Peyer's patch (tissue), 4 donors: ENCODE measurements at regions not wholly inside any gene's neighbourhood (a gene's known extent, or its start where the extent isn't known, plus 50 kb on each side); places are given as distances from the start of the nearest gene placed in this dataset.

ENCODE experiments used
- DNase-seq, 3 donors: peaks; one replicate each; pipeline ENCODE4 v3.0.0-alpha.2; 2017 to 2019
- H3K27ac ChIP-seq, 4 donors: fragments of 200-600 bp; sonication (generic); one replicate each; pipeline ENCODE4 v1.5.1; 2016 to 2019
- H3K27me3 ChIP-seq, 2 donors: fragments of 200-600 bp; sonication (generic); one replicate each; pipeline ENCODE4 v1.5.1; 2019
- H3K36me3 ChIP-seq, 3 donors: fragments of 200-600 bp; sonication (generic); one replicate each; pipeline ENCODE4 v1.5.1; 2016 to 2019
- H3K4me1 ChIP-seq, 4 donors: fragments of 200-600 bp; sonication (generic); one replicate each; pipeline ENCODE4 v1.5.1; 2016 to 2019
- H3K4me3 ChIP-seq, 4 donors: fragments of 200-600 bp; sonication (generic); 1 replicate in 3 of 4; 2 replicates in 1 of 4; pipeline ENCODE4 v1.5.1; 2016 to 2019; ENCODE audit warnings: mild to moderate bottlenecking in 1 of 4
- H3K9me3 ChIP-seq, 4 donors: fragments of 200-600 bp; sonication (generic); one replicate each; pipeline ENCODE4 v1.5.1; 2016 to 2019; ENCODE audit warnings: mild to moderate bottlenecking in 1 of 4
- POLR2A ChIP-seq, 2 donors: fragments of 450-650 bp; IDR thresholded peaks; one replicate each; pipeline ENCODE4 v1.5.1; 2017; ENCODE audit warnings: antibody characterized with exemption in 2 of 2, mild to moderate bottlenecking in 2 of 2, moderate library complexity in 2 of 2
- TF ChIP-seq, protein P1 (sequence below), 6 experiments: fragments of 450-650 bp in 4 of 6; fragments of 200-600 bp in 2 of 6; sonication (generic) in 1 of 6; IDR thresholded peaks; one replicate each; pipeline ENCODE4 v1.5.1; 2017 to 2019; ENCODE audit warnings: antibody characterized with exemption in 6 of 6, mild to moderate bottlenecking in 3 of 6, moderate library complexity in 1 of 6

DNA sequence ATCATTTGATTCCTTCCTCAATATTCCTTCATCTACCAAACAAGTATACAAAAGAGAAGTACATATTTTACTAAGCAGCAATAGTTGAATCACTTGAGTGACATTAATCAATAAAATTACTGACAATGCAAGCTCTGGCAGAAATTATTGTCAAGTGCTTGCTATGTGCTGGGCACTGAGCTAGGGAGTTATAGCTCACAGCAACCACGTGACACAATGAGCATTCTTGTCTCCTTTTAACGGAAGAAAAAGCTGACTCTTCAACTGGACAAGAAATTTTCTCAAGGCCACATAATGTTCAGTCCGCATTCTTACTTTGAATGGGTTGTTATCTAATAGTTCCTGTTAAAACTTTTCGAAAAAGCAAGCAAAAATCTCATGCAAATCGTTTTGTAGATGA is 500.1 kb downstream of the PYDC2 start:
- no peak for TF ChIP-seq POLR2A (IDR thresholded peaks at IDR 0.05)
- TF ChIP-seq, protein P1, sequence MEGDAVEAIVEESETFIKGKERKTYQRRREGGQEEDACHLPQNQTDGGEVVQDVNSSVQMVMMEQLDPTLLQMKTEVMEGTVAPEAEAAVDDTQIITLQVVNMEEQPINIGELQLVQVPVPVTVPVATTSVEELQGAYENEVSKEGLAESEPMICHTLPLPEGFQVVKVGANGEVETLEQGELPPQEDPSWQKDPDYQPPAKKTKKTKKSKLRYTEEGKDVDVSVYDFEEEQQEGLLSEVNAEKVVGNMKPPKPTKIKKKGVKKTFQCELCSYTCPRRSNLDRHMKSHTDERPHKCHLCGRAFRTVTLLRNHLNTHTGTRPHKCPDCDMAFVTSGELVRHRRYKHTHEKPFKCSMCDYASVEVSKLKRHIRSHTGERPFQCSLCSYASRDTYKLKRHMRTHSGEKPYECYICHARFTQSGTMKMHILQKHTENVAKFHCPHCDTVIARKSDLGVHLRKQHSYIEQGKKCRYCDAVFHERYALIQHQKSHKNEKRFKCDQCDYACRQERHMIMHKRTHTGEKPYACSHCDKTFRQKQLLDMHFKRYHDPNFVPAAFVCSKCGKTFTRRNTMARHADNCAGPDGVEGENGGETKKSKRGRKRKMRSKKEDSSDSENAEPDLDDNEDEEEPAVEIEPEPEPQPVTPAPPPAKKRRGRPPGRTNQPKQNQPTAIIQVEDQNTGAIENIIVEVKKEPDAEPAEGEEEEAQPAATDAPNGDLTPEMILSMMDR (IDR thresholded peaks at IDR 0.05) = no peak
- no peak overlapping the region for H3K4me3 ChIP-seq
- H3K27me3 ChIP-seq = no peaks in the 10 kb centered on the region
- no peaks in the 10 kb centered on the region for H3K4me1 ChIP-seq
- no peak overlapping the region for H3K27ac ChIP-seq
- no peak for DNase-seq
- H3K36me3 ChIP-seq = no peaks in the 10 kb centered on the region
- no peaks in the 10 kb centered on the region for H3K9me3 ChIP-seq

DNA sequence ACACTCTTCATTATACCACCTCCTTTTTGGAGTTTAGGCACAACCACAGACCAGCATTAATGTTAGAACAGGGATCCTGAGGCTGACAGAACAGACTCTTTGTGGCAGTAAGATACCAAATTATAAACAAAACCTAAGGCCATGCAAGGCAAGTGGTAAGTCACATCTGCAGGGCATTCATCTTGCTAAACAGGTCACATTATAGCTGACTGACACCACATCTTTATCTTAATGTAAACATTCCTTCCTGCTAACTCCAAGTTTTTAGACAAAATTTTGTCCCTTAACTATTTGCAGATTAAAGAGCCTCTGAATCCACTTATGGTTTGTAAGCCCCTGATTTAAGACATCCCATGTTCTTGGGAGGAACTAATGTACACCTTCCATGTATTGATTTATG is 500.6 kb downstream of the PYDC2 start:
- H3K27me3 ChIP-seq = no peaks in the 10 kb centered on the region
- H3K36me3 ChIP-seq = no peaks in the 10 kb centered on the region
- no peak overlapping the region for H3K27ac ChIP-seq

DNA sequence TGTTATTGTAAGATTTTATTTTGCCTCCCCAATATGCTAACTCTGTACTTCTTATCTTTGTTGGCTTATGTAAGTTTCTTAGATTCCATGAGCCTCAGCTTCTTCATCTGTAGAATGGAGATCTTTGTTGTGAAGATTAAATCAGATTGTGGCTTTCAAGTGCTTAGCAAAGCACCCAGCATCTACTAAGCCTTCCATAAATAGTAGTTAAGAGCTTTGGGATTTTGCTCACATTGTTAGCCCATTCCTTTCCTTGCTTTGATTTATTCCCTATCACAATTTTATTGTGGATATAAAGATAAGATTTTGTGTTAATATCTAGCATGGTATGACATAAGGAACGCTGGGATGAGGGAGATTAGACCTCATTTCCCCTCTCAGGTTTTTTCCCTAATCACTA is 501.4 kb downstream of the PYDC2 start:
- Histone ChIP-seq H3K4me3 (no peak overlapping the region), H3K9me3 (no peaks in the 10 kb centered on the region), H3K36me3 (no peaks in the 10 kb centered on the region), H3K27me3 (no peaks in the 10 kb centered on the region), H3K4me1 (no peaks in the 10 kb centered on the region), H3K27ac (no peak overlapping the region)
- TF ChIP-seq POLR2A (IDR thresholded peaks at IDR 0.05) = no peak
- TF ChIP-seq, protein P1 (IDR thresholded peaks at IDR 0.05) = no peak
- DNase-seq = no peak

More for the DNA sequence above, 500.6 kb downstream of the PYDC2 start:
- no peaks in the 10 kb centered on the region for H3K9me3 ChIP-seq
- H3K4me1 ChIP-seq = no peaks in the 10 kb centered on the region
- DNase-seq = no peak
- no peak overlapping the region for H3K4me3 ChIP-seq
- TF ChIP-seq, protein P1 (IDR thresholded peaks at IDR 0.05) = no peak
- TF ChIP-seq POLR2A (IDR thresholded peaks at IDR 0.05) = no peak

DNA sequence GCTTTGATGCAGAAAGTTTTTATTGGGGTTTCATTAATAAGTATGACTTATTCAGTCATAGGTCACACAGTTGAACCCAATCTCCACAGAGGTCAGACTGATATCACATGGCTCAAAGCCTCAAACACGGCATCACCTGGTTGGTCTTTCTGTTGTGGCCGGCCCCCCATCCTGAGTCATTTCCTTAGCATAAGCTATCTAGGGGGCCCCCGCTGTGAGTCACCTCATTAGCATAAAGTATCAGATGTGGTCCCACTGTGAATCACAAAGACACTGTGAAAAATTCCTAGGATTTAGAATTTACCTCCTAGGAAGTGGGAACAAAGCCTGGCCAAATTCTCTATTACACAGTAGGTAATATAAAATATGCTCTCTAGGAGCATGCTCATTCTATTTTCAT is 502.2 kb downstream of the PYDC2 start:
- no peak for DNase-seq
- no peaks in the 10 kb centered on the region for H3K36me3 ChIP-seq
- TF ChIP-seq, protein P1 (IDR thresholded peaks at IDR 0.05) = no peak
- no peak for TF ChIP-seq POLR2A (IDR thresholded peaks at IDR 0.05)
- no peaks in the 10 kb centered on the region for H3K9me3 ChIP-seq
- no peaks in the 10 kb centered on the region for H3K27me3 ChIP-seq
- no peaks in the 10 kb centered on the region for H3K4me1 ChIP-seq
- H3K27ac ChIP-seq = no peak overlapping the region
- H3K4me3 ChIP-seq = no peak overlapping the region

DNA sequence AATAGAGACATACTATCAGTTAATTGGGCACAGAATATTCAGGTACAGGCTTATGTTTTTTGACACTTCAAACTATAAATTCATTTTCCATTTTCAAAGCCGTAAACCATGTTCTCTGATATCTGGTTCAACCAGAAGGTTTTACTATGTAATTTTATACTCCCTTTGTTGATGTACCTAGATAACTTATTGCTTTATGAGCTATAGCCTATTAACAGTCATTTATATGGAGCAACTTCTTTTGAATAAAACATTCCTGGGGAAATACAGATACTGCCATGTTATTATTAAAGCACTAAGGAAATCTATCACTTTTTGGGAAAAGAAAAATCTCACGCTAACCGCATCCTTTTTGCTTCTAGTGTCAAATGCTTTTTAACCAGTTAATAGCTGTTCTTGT is 505.6 kb downstream of the PYDC2 start:
- no peak overlapping the region for H3K4me3 ChIP-seq
- no peak for TF ChIP-seq POLR2A (IDR thresholded peaks at IDR 0.05)
- TF ChIP-seq, protein P1 (IDR thresholded peaks at IDR 0.05) = no peak
- no peaks in the 10 kb centered on the region for H3K27me3 ChIP-seq
- no peaks in the 10 kb centered on the region for H3K4me1 ChIP-seq
- no peaks in the 10 kb centered on the region for H3K36me3 ChIP-seq
- H3K9me3 ChIP-seq = no peaks in the 10 kb centered on the region
- no peak for DNase-seq
- no peak overlapping the region for H3K27ac ChIP-seq

DNA sequence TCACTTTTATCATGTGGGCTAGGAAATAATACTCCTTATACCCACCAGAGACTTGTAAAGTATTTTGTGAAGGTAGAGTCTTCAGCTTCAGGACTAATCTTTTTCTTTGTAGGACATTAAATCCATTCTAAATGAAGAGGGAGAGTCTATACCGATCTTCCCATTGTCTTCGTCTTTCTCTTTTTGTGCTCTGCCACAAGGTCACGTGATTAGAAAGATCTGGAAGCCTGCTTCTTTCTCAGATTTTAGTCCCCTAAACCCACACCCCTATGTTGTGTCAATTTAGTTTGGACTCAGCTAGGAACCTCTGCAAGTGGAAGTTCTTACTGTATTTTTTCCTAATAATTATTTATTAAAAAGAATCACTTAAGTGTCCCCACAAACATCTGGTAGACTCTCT is 507.3 kb downstream of the PYDC2 start:
- no peak overlapping the region for H3K4me3 ChIP-seq
- H3K9me3 ChIP-seq = peaks cover 0 to 5% (median 0%) of the 10 kb centered on the region in 4 donors
- TF ChIP-seq POLR2A (IDR thresholded peaks at IDR 0.05) = no peak
- TF ChIP-seq, protein P1 (IDR thresholded peaks at IDR 0.05) = no peak
- DNase-seq = no peak
- no peaks in the 10 kb centered on the region for H3K27me3 ChIP-seq
- no peaks in the 10 kb centered on the region for H3K4me1 ChIP-seq
- no peak overlapping the region for H3K27ac ChIP-seq
- no peaks in the 10 kb centered on the region for H3K36me3 ChIP-seq
